ENCODE measurements at regions not wholly inside any gene's neighbourhood (a gene's known extent, or its start where the extent isn't known, plus 50 kb on each side); places are given as distances from the start of the nearest gene placed in this dataset.

DNA sequence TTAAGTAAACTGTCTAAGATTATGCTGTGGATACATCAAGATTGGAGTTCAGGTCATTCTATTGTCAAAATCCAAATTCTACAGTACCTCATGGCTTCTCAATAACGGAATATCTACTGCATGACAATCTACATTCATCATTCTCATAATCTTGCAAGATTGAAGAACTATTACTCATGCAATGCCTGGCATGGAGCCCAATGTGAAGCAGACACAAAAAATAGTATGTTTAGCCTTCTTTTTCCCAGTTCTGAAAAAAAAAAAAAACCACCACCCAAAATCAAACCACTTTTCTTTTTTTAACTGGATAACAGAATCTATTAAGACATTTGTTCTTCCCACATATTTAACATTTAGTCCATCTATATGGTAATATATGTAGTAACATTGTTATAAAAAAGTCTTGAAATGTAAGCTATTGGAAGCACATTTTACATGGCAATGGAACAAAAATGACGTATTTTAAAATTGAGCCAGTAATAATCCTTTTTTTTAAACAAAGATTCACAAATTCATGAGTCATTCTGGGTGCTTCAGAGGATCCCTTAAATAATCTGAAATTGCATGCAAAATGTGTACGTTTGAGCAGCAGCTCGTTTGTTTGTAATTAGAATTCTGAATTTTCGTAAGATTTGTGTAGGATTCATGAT is 232.2 kb upstream of the FMR1 start:
- WGBS (ENCODE audit: insufficient coverage): no CpG with 5 or more reads among the region's 5 CpGs
- DNase-seq: peak; percentile 73
- no peak overlapping the region for H3K4me3 ChIP-seq (ENCODE audit: low read length)

GRCh38 chrX:147680251-147680650 is 231.5 kb upstream of the FMR1 start:
- DNase-seq: no peak
- Histone ChIP-seq H3K4me1 (ENCODE audit: control insufficient read depth, insufficient read depth, low read length) (no peaks in the 10 kb centered on the region), H3K9me3 (replicated peaks; ENCODE audit: control insufficient read depth, low read depth, low read length) (no peaks in the 10 kb centered on the region), H3K27me3 (ENCODE audit: control insufficient read depth, insufficient read depth, low read length) (no peaks in the 10 kb centered on the region), H3K4me3 (ENCODE audit: low read length) (no peak overlapping the region), H3K27ac (ENCODE audit: low read length) (no peak overlapping the region), H3K36me3 (ENCODE audit: control insufficient read depth, insufficient read depth, low read length) (no peaks in the 10 kb centered on the region)
- no CpG with 5 or more reads among the region's 4 CpGs for WGBS (ENCODE audit: insufficient coverage)

More for the DNA sequence above, 232.2 kb upstream of the FMR1 start:
- H3K27ac ChIP-seq (ENCODE audit: low read length): no peak overlapping the region
- no peaks in the 10 kb centered on the region for H3K4me1 ChIP-seq (ENCODE audit: control insufficient read depth, insufficient read depth, low read length)
- no peaks in the 10 kb centered on the region for H3K9me3 ChIP-seq (replicated peaks; ENCODE audit: control insufficient read depth, low read depth, low read length)
- H3K36me3 ChIP-seq (ENCODE audit: control insufficient read depth, insufficient read depth, low read length): no peaks in the 10 kb centered on the region
- H3K27me3 ChIP-seq (ENCODE audit: control insufficient read depth, insufficient read depth, low read length): no peaks in the 10 kb centered on the region

DNA sequence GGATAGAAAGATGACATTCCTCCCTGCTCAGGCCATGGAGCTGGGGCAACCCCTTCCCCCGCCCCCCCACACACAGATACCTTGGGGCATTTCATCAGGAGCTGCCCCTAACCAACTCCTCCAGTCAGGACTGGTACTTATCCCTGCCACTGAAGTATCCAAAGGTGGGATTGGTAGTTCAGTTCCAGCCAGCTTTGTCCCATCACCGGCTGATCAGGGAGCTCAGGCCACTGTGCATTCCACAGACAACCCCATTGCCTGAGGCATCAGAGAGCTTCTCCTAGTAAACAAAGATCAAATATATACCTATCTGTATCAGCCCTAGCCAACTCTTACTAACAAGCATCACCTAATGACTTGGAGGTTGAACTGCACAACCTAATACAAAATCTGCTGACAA is 218.2 kb upstream of the FMR1 start:
- no peak for DNase-seq
- no peaks in the 10 kb centered on the region for H3K4me1 ChIP-seq (ENCODE audit: control insufficient read depth, insufficient read depth, low read length)
- H3K9me3 ChIP-seq (replicated peaks; ENCODE audit: control insufficient read depth, low read depth, low read length): peaks cover 7% of the 10 kb centered on the region
- H3K27ac ChIP-seq (ENCODE audit: low read length): no peak overlapping the region
- no peaks in the 10 kb centered on the region for H3K36me3 ChIP-seq (ENCODE audit: control insufficient read depth, insufficient read depth, low read length)
- no peaks in the 10 kb centered on the region for H3K27me3 ChIP-seq (ENCODE audit: control insufficient read depth, insufficient read depth, low read length)
- WGBS (ENCODE audit: insufficient coverage): 78% methylated on average over 1 of the region's 2 CpGs
- H3K4me3 ChIP-seq (ENCODE audit: low read length): no peak overlapping the region

GRCh38 chrX:147699061-147699460 is 212.7 kb upstream of the FMR1 start:
- Histone ChIP-seq H3K9me3 (replicated peaks; ENCODE audit: control insufficient read depth, low read depth, low read length) (no peaks in the 10 kb centered on the region), H3K4me3 (ENCODE audit: low read length) (no peak overlapping the region)
- no CpG with 5 or more reads among the region's 2 CpGs for WGBS (ENCODE audit: insufficient coverage)

GRCh38 chrX:147710301-147710700 is 201.4 kb upstream of the FMR1 start:
- Histone ChIP-seq H3K4me1 (ENCODE audit: control insufficient read depth, insufficient read depth, low read length) (no peaks in the 10 kb centered on the region), H3K27ac (ENCODE audit: low read length) (no peak overlapping the region), H3K27me3 (ENCODE audit: control insufficient read depth, insufficient read depth, low read length) (no peaks in the 10 kb centered on the region), H3K36me3 (ENCODE audit: control insufficient read depth, insufficient read depth, low read length) (no peaks in the 10 kb centered on the region), H3K4me3 (ENCODE audit: low read length) (no peak overlapping the region), H3K9me3 (replicated peaks; ENCODE audit: control insufficient read depth, low read depth, low read length) (no peaks in the 10 kb centered on the region)
- no CpG with 5 or more reads among the region's 2 CpGs for WGBS (ENCODE audit: insufficient coverage)
- no peak for DNase-seq

More at GRCh38 chrX:147699061-147699460, 212.7 kb upstream of the FMR1 start:
- Histone ChIP-seq H3K4me1 (ENCODE audit: control insufficient read depth, insufficient read depth, low read length) (no peaks in the 10 kb centered on the region), H3K36me3 (ENCODE audit: control insufficient read depth, insufficient read depth, low read length) (no peaks in the 10 kb centered on the region), H3K27me3 (ENCODE audit: control insufficient read depth, insufficient read depth, low read length) (no peaks in the 10 kb centered on the region), H3K27ac (ENCODE audit: low read length) (no peak overlapping the region)
- no peak for DNase-seq

DNA sequence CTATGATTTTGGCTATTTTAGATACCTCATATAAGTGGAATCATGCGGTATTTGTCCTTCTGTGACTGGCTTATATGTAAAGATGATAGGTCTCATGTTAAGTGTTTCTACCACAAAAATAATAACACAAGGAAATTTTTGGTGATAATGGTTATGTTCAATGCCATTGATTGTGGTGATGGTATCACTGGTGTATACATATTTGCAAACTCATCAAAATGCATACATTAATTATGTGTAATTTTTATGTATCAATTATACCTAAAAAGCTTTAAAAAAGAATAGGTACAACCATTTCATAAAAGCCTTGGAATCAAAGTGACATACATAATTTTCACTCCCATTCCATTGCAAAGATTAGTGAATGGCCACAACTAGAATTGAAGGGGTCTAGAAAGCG is 178.3 kb upstream of the FMR1 start:
- Histone ChIP-seq H3K4me3 (ENCODE audit: low read length) (no peak overlapping the region), H3K4me1 (ENCODE audit: control insufficient read depth, insufficient read depth, low read length) (no peaks in the 10 kb centered on the region), H3K9me3 (replicated peaks; ENCODE audit: control insufficient read depth, low read depth, low read length) (no peaks in the 10 kb centered on the region), H3K27ac (ENCODE audit: low read length) (no peak overlapping the region), H3K36me3 (ENCODE audit: control insufficient read depth, insufficient read depth, low read length) (no peaks in the 10 kb centered on the region), H3K27me3 (ENCODE audit: control insufficient read depth, insufficient read depth, low read length) (no peaks in the 10 kb centered on the region)
- no peak for DNase-seq
- no CpG with 5 or more reads among the region's 2 CpGs for WGBS (ENCODE audit: insufficient coverage)

GRCh38 chrX:147735364-147735763 is 176.4 kb upstream of the FMR1 start:
- Histone ChIP-seq H3K36me3 (ENCODE audit: control insufficient read depth, insufficient read depth, low read length) (no peaks in the 10 kb centered on the region), H3K9me3 (replicated peaks; ENCODE audit: control insufficient read depth, low read depth, low read length) (no peaks in the 10 kb centered on the region), H3K4me1 (ENCODE audit: control insufficient read depth, insufficient read depth, low read length) (no peaks in the 10 kb centered on the region), H3K27ac (ENCODE audit: low read length) (no peak overlapping the region), H3K27me3 (ENCODE audit: control insufficient read depth, insufficient read depth, low read length) (no peaks in the 10 kb centered on the region), H3K4me3 (ENCODE audit: low read length) (no peak overlapping the region)
- DNase-seq: no peak

GRCh38 chrX:147736045-147736444 is 175.7 kb upstream of the FMR1 start:
- Histone ChIP-seq H3K9me3 (replicated peaks; ENCODE audit: control insufficient read depth, low read depth, low read length) (no peaks in the 10 kb centered on the region), H3K4me1 (ENCODE audit: control insufficient read depth, insufficient read depth, low read length) (no peaks in the 10 kb centered on the region), H3K27ac (ENCODE audit: low read length) (no peak overlapping the region), H3K4me3 (ENCODE audit: low read length) (no peak overlapping the region), H3K27me3 (ENCODE audit: control insufficient read depth, insufficient read depth, low read length) (no peaks in the 10 kb centered on the region), H3K36me3 (ENCODE audit: control insufficient read depth, insufficient read depth, low read length) (no peaks in the 10 kb centered on the region)
- no peak for DNase-seq
- WGBS (ENCODE audit: insufficient coverage): no CpG with 5 or more reads among the region's 5 CpGs

GRCh38 chrX:147737690-147738089 is 174.0 kb upstream of the FMR1 start:
- no peak overlapping the region for H3K4me3 ChIP-seq (ENCODE audit: low read length)
- no peak for DNase-seq
- H3K9me3 ChIP-seq (replicated peaks; ENCODE audit: control insufficient read depth, low read depth, low read length): no peaks in the 10 kb centered on the region
- H3K27ac ChIP-seq (ENCODE audit: low read length): no peak overlapping the region
- H3K4me1 ChIP-seq (ENCODE audit: control insufficient read depth, insufficient read depth, low read length): no peaks in the 10 kb centered on the region
- WGBS (ENCODE audit: insufficient coverage): no CpG with 5 or more reads among the region's 3 CpGs
- no peaks in the 10 kb centered on the region for H3K36me3 ChIP-seq (ENCODE audit: control insufficient read depth, insufficient read depth, low read length)
- H3K27me3 ChIP-seq (ENCODE audit: control insufficient read depth, insufficient read depth, low read length): no peaks in the 10 kb centered on the region

GRCh38 chrX:147738265-147738664 is 173.5 kb upstream of the FMR1 start:
- Histone ChIP-seq H3K4me1 (ENCODE audit: control insufficient read depth, insufficient read depth, low read length) (no peaks in the 10 kb centered on the region), H3K9me3 (replicated peaks; ENCODE audit: control insufficient read depth, low read depth, low read length) (no peaks in the 10 kb centered on the region), H3K27me3 (ENCODE audit: control insufficient read depth, insufficient read depth, low read length) (no peaks in the 10 kb centered on the region), H3K36me3 (ENCODE audit: control insufficient read depth, insufficient read depth, low read length) (no peaks in the 10 kb centered on the region), H3K27ac (ENCODE audit: low read length) (no peak overlapping the region), H3K4me3 (ENCODE audit: low read length) (no peak overlapping the region)
- WGBS (ENCODE audit: insufficient coverage): 40% methylated on average over 1 of the region's 3 CpGs
- DNase-seq: no peak

GRCh38 chrX:147739196-147739595 is 172.5 kb upstream of the FMR1 start:
- no peaks in the 10 kb centered on the region for H3K4me1 ChIP-seq (ENCODE audit: control insufficient read depth, insufficient read depth, low read length)

More at GRCh38 chrX:147739196-147739595, 172.5 kb upstream of the FMR1 start:
- no peak overlapping the region for H3K27ac ChIP-seq (ENCODE audit: low read length)
- H3K9me3 ChIP-seq (replicated peaks; ENCODE audit: control insufficient read depth, low read depth, low read length): no peaks in the 10 kb centered on the region
- H3K4me3 ChIP-seq (ENCODE audit: low read length): no peak overlapping the region
- DNase-seq: no peak
- no peaks in the 10 kb centered on the region for H3K27me3 ChIP-seq (ENCODE audit: control insufficient read depth, insufficient read depth, low read length)
- no CpG with 5 or more reads among the region's 1 CpG for WGBS (ENCODE audit: insufficient coverage)
- H3K36me3 ChIP-seq (ENCODE audit: control insufficient read depth, insufficient read depth, low read length): no peaks in the 10 kb centered on the region

All from muscle of leg (tissue), 3 donors.